K562 (cell line): ENCODE measurements at regions not wholly inside any gene's neighbourhood (a gene's known extent, or its start where the extent isn't known, plus 50 kb on each side); places are given as distances from the start of the nearest gene placed in this dataset.

ENCODE experiments used
- ATAC-seq: fragments of 200-7000 bp; cut with Tn5 transposase; 3 replicates; pipeline ENCODE4 v1.9.1; 2020; ENCODE audit warnings: moderate library complexity
- BruUV-seq: library from RNA; stranded (reverse); fragments of 400-500 nt; replicated peaks from 2 replicates; lab custom pipeline; 2021; lab: Mats Ljungman, UMichigan
- CTCF ChIA-PET: fragments of 300-600 bp; formaldehyde crosslinking; extraction: SDS; loops from one replicate; lab custom pipeline; 2021; ENCODE audit warnings: low intra/inter-chr PET ratio; lab: Yijun Ruan, JAX
- POLR2A ChIA-PET: fragments of 300-600, 350-650 bp; sonication (Branson Sonifier 250); formaldehyde crosslinking; extraction: SDS; loops from one replicate; lab custom pipeline; 2021; ENCODE audit warnings: antibody characterized with exemption, inconsistent platforms; lab: Yijun Ruan, JAX
- DNase-seq, 4 experiments: peaks; one replicate each; pipeline versions ENCODE4 v3.0.0 to v3.0.0-alpha.2; 2011 to 2018; ENCODE audit warnings: low spot score in 3 of 4, mixed read lengths in 3 of 4; ENCODE audit errors: extremely low read depth in 1 of 4
- FAIRE-seq: peaks from 2 replicates; lab custom pipeline; 2011; peaks lifted over from hg19 to GRCh38; lab: Jason Lieb, UNC
- H2AFZ ChIP-seq: 2 replicates; pipeline ENCODE4 v1.6.0; 2011; ENCODE audit warnings: low read depth, low read length, control low read depth, inconsistent platforms
- H3K27ac ChIP-seq: fragments of 200-600 bp; 3 replicates; pipeline ENCODE4 v1.8.0; 2011; ENCODE audit warnings: low read depth, mild to moderate bottlenecking, control low read depth, inconsistent platforms, low read length, moderate library complexity, mixed read lengths; ENCODE audit errors: extremely low read depth
- H3K27me3 ChIP-seq, 2 experiments: fragments of 300-600 bp in 1 of 2; 2 replicates in 1 of 2; 3 replicates in 1 of 2; pipeline versions ENCODE4 v1.6.0 to v1.8.0; 2011; ENCODE audit warnings: inconsistent platforms in 2 of 2, low read length in 2 of 2, mild to moderate bottlenecking in 1 of 2, mixed read lengths in 1 of 2, moderate library complexity in 1 of 2; ENCODE audit not compliant: control insufficient read depth in 2 of 2, insufficient read depth in 2 of 2
- H3K36me3 ChIP-seq: fragments of 300-600 bp; 3 replicates; pipeline ENCODE4 v1.8.0; 2011; ENCODE audit warnings: mild to moderate bottlenecking, low read length, inconsistent platforms; ENCODE audit not compliant: control insufficient read depth, insufficient read depth
- H3K4me1 ChIP-seq, 2 experiments: fragments of 200-600 bp in 1 of 2; replicated peaks in 1 of 2; 2 replicates in 1 of 2; 3 replicates in 1 of 2; pipeline versions ENCODE4 v1.5.1 to v1.8.0; 2011; ENCODE audit warnings: inconsistent platforms in 2 of 2, low read length in 2 of 2, mild to moderate bottlenecking in 1 of 2, mixed read lengths in 1 of 2, moderate library complexity in 1 of 2; ENCODE audit not compliant: control insufficient read depth in 2 of 2, insufficient read depth in 2 of 2
- H3K4me2 ChIP-seq: 2 replicates; pipeline ENCODE4 v1.6.1; 2011; ENCODE audit warnings: low read length, control low read depth, inconsistent platforms, mixed read lengths; ENCODE audit not compliant: insufficient read depth
- H3K4me3 ChIP-seq: fragments of 200-600 bp; sonication (generic), shearing (Covaris generic); 2 replicates; pipeline ENCODE4 v1.5.1; 2016; ENCODE audit warnings: control low read depth, inconsistent platforms
- H3K79me2 ChIP-seq: fragments of 200-600 bp; 3 replicates; pipeline ENCODE4 v1.8.0; 2011; ENCODE audit warnings: low read length, inconsistent platforms; ENCODE audit not compliant: control insufficient read depth, insufficient read depth
- H3K9ac ChIP-seq, 2 experiments: 2 replicates each; pipeline versions ENCODE4 v1.6.0 to v1.6.1; 2011; ENCODE audit warnings: low read depth in 2 of 2, low read length in 2 of 2, control low read depth in 1 of 2, inconsistent platforms in 1 of 2, mild to moderate bottlenecking in 1 of 2, mixed read lengths in 1 of 2; ENCODE audit not compliant: insufficient read depth in 1 of 2
- H3K9me1 ChIP-seq: one replicate; pipeline ENCODE4 v1.6.0; 2011; ENCODE audit warnings: inconsistent platforms, mild to moderate bottlenecking, low read length, moderate library complexity; ENCODE audit not compliant: control insufficient read depth, insufficient read depth
- H3K9me3 ChIP-seq: replicated peaks from 2 replicates; pipeline ENCODE4 v1.5.1; 2011; ENCODE audit warnings: low read depth, low read length, inconsistent platforms; ENCODE audit not compliant: control insufficient read depth, insufficient read depth
- H4K20me1 ChIP-seq: replicated peaks from 2 replicates; pipeline ENCODE4 v1.6.1; 2011; ENCODE audit warnings: low read length, inconsistent platforms, mixed read lengths; ENCODE audit not compliant: control insufficient read depth, insufficient read depth
- CHD2 ChIP-seq: IDR thresholded peaks from 2 replicates; pipeline ENCODE4 v1.6.1; 2011; ENCODE audit warnings: low read depth, low read length
- CREB1 ChIP-seq, 2 experiments: sonication (generic) in 1 of 2; formaldehyde crosslinking in 1 of 2; IDR thresholded peaks; 2 replicates each; pipeline versions ENCODE4 v1.6.1 to v1.8.0; 2012 to 2022; ENCODE audit warnings: inconsistent platforms in 1 of 2, mild to moderate bottlenecking in 1 of 2, missing genetic modification reagents in 1 of 2, moderate library complexity in 1 of 2
- ETV6 ChIP-seq, 3 experiments: fragments of 150-350 bp in 1 of 3; sonication (generic) in 1 of 3; formaldehyde crosslinking in 1 of 3; IDR thresholded peaks; 2 replicates each; pipeline versions ENCODE4 v1.6.1 to v1.8.0; 2014 to 2022; ENCODE audit warnings: borderline replicate concordance in 2 of 3, low read depth in 2 of 3, antibody characterized with exemption in 1 of 3, low read length in 1 of 3, mild to moderate bottlenecking in 1 of 3, missing genetic modification reagents in 1 of 3
- GABPB2 ChIP-seq: fragments of 250-450 bp; sonication (Bioruptor Pico); conservative IDR thresholded peaks from 2 replicates; pipeline ENCODE4 v1.5.1; 2021; ENCODE audit warnings: mild to moderate bottlenecking
- HLTF ChIP-seq: fragments of 450-650 bp; IDR thresholded peaks from 2 replicates; pipeline ENCODE4 v1.6.1; 2016
- HNRNPH1 ChIP-seq: fragments of 200-400 bp; formaldehyde crosslinking; optimal IDR thresholded peaks from 2 replicates; pipeline ENCODE3; 2017; ENCODE audit warnings: low read depth, mild to moderate bottlenecking, low read length, moderate library complexity
- MTA2 ChIP-seq: fragments of 450-650 bp; IDR thresholded peaks from 2 replicates; pipeline ENCODE4 v1.6.1; 2016; ENCODE audit warnings: low read depth
- MYC ChIP-seq, 2 experiments: fragments of 250-450 bp in 1 of 2; sonication (Bioruptor Pico) in 1 of 2; IDR thresholded peaks; 2 replicates each; pipeline versions ENCODE4 v1.5.1 to v1.6.1; 2012 to 2021; ENCODE audit warnings: low read depth in 2 of 2, borderline replicate concordance in 1 of 2, improper control_type of control experiment in 1 of 2, low read length in 1 of 2, mild to moderate bottlenecking in 1 of 2, moderate library complexity in 1 of 2
- NBN ChIP-seq: fragments of 450-650 bp; IDR thresholded peaks from 2 replicates; pipeline ENCODE4 v1.6.1; 2016; ENCODE audit warnings: low read depth, mild to moderate bottlenecking
- PHTF2 ChIP-seq: fragments of 250-450 bp; sonication (Bioruptor Pico); IDR thresholded peaks from 2 replicates; pipeline ENCODE4 v1.5.0; 2021; ENCODE audit warnings: mild to moderate bottlenecking
- TCF3 ChIP-seq: sonication (generic); formaldehyde crosslinking; IDR thresholded peaks from 2 replicates; pipeline ENCODE4 v1.4.0; 2020; ENCODE audit warnings: mild to moderate bottlenecking, missing genetic modification reagents
- TFAP4 ChIP-seq: sonication (generic); formaldehyde crosslinking; IDR thresholded peaks from 2 replicates; pipeline ENCODE4 v1.8.0; 2022; ENCODE audit warnings: missing genetic modification reagents, mild to moderate bottlenecking, moderate library complexity, borderline replicate concordance
- ZFP30 ChIP-seq: fragments of 250-450 bp; sonication (Bioruptor Pico); IDR thresholded peaks from 2 replicates; pipeline ENCODE4 v1.8.0; 2022; ENCODE audit warnings: moderate library complexity, mild to moderate bottlenecking, inconsistent platforms, borderline replicate concordance
- WGBS: fragments of 100-300 bp; shearing (Covaris generic); methylation state at CpG from one replicate; pipeline ENCODE4 v1.1.6; 2016; ENCODE audit warnings: low coverage, mixed read lengths; ENCODE audit not compliant: insufficient coverage; ENCODE audit errors: missing lambda C conversion rate; 5-methylcytosine and 5-hydroxymethylcytosine counted together
- in situ Hi-C: fragments of 300-500 bp; cut with MboI; formaldehyde crosslinking; loops from 4 replicates; pipeline ENCODE4 v1.15.0; 2018; ENCODE audit warnings: inconsistent platforms, mixed read lengths
- intact Hi-C: fragments of 100-400 bp; cut with micrococcal nuclease; formaldehyde crosslinking; loops from 2 replicates; pipeline ENCODE4 v1.14.2; 2022
- TF ChIP-seq, protein P1 (sequence below), 3 experiments: fragments of 200-800 bp in 1 of 3; sonication (Bioruptor generic) in 1 of 3; sonication (generic) in 1 of 3; formaldehyde crosslinking in 1 of 3; IDR thresholded peaks; 2 replicates each; pipeline versions ENCODE4 v1.6.1 to v1.8.0; 2016 to 2022; ENCODE audit warnings: mild to moderate bottlenecking in 2 of 3, missing compliant biosample characterization in 2 of 3, missing genetic modification characterization in 2 of 3, missing genetic modification reagents in 1 of 3
- TF ChIP-seq, protein P2 (sequence below): sonication (generic); formaldehyde crosslinking; IDR thresholded peaks from 2 replicates; pipeline ENCODE4 v1.8.0; 2022; ENCODE audit warnings: mild to moderate bottlenecking, low read depth, missing genetic modification reagents
- TF ChIP-seq, protein P3 (sequence below): sonication (generic); formaldehyde crosslinking; IDR thresholded peaks from 2 replicates; pipeline ENCODE4 v1.9.0; 2022; ENCODE audit warnings: mild to moderate bottlenecking, missing genetic modification reagents
- TF ChIP-seq, protein P4 (sequence below): IDR thresholded peaks from 2 replicates; pipeline ENCODE4 v1.6.1; 2016; ENCODE audit warnings: missing genetic modification characterization, missing compliant biosample characterization

GRCh38 chrX:26606971-26607370, 391.0 kb downstream of the MAGEB5 start:
- in situ Hi-C loops (no loop called here), intact Hi-C loops (no loop called here)
- Histone ChIP-seq H3K4me1 (no peaks in the 10 kb centered on the region), H2AFZ (no peak overlapping the region), H3K4me2 (no peak overlapping the region), H3K4me3 (no peak overlapping the region), H3K9me1 (no peaks in the 10 kb centered on the region), H3K9me3 (no peaks in the 10 kb centered on the region), H3K27me3 (no peaks in the 10 kb centered on the region), H3K36me3 (no peaks in the 10 kb centered on the region), H3K27ac (no peak overlapping the region), H3K79me2 (no peaks in the 10 kb centered on the region), H4K20me1 (no peaks in the 10 kb centered on the region), H3K9ac (no peak overlapping the region)
- no peak for ATAC-seq
- no TSS peak for BruUV-seq
- CTCF ChIA-PET: no interaction called here
- POLR2A ChIA-PET: no interaction called here
- 0% methylated on average over 1 of the region's 1 CpG for WGBS
- no peak for DNase-seq
- no peak for FAIRE-seq
- TF ChIP-seq CHD2 (no peak), GABPB2 (CRISPR knock-in tag) (no peak), HNRNPH1 (no peak), TCF3 (CRISPR knock-in tag) (no peak), ZFP30 (no peak), CREB1 (IDR thresholded peaks at IDR 0.05) (no peak), CREB1 (CRISPR knock-in tag; IDR thresholded peaks at IDR 0.05) (no peak), NBN (no peak), MTA2 (no peak), MYC (IDR thresholded peaks at IDR 0.05; ENCODE audit: low read depth, low read length) (no peak), MYC (CRISPR knock-in tag; IDR thresholded peaks at IDR 0.05; ENCODE audit: borderline replicate concordance, low read depth) (no peak), HLTF (no peak), ETV6 (IDR thresholded peaks at IDR 0.05; ENCODE audit: borderline replicate concordance in 1 of 2, low read depth in 2 of 2, low read length in 1 of 2) (no peak), ETV6 (CRISPR knock-in tag; IDR thresholded peaks at IDR 0.05; ENCODE audit: borderline replicate concordance) (no peak), TFAP4 (CRISPR knock-in tag) (no peak), PHTF2 (CRISPR knock-in tag) (no peak)
- TF ChIP-seq, protein P1, sequence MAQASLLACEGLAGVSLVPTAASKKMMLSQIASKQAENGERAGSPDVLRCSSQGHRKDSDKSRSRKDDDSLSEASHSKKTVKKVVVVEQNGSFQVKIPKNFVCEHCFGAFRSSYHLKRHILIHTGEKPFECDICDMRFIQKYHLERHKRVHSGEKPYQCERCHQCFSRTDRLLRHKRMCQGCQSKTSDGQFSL (CRISPR knock-in tag; IDR thresholded peaks at IDR 0.05): no peak
- TF ChIP-seq, protein P1 (tag; IDR thresholded peaks at IDR 0.05): no peak
- TF ChIP-seq, protein P2, sequence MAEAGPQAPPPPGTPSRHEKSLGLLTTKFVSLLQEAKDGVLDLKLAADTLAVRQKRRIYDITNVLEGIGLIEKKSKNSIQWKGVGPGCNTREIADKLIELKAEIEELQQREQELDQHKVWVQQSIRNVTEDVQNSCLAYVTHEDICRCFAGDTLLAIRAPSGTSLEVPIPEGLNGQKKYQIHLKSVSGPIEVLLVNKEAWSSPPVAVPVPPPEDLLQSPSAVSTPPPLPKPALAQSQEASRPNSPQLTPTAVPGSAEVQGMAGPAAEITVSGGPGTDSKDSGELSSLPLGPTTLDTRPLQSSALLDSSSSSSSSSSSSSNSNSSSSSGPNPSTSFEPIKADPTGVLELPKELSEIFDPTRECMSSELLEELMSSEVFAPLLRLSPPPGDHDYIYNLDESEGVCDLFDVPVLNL (CRISPR knock-in tag): no peak
- TF ChIP-seq, protein P3, sequence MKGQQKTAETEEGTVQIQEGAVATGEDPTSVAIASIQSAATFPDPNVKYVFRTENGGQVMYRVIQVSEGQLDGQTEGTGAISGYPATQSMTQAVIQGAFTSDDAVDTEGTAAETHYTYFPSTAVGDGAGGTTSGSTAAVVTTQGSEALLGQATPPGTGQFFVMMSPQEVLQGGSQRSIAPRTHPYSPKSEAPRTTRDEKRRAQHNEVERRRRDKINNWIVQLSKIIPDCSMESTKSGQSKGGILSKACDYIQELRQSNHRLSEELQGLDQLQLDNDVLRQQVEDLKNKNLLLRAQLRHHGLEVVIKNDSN (CRISPR knock-in tag): no peak
- TF ChIP-seq, protein P4, sequence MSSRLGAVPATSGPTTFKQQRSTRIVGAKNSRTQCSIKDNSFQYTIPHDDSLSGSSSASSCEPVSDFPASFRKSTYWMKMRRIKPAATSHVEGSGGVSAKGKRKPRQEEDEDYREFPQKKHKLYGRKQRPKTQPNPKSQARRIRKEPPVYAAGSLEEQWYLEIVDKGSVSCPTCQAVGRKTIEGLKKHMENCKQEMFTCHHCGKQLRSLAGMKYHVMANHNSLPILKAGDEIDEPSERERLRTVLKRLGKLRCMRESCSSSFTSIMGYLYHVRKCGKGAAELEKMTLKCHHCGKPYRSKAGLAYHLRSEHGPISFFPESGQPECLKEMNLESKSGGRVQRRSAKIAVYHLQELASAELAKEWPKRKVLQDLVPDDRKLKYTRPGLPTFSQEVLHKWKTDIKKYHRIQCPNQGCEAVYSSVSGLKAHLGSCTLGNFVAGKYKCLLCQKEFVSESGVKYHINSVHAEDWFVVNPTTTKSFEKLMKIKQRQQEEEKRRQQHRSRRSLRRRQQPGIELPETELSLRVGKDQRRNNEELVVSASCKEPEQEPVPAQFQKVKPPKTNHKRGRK: no peak
